GM12892 (cell line): ENCODE measurements at regions not wholly inside any gene's neighbourhood (a gene's known extent, or its start where the extent isn't known, plus 50 kb on each side); places are given as distances from the start of the nearest gene placed in this dataset.

Experiments
- DNase-seq: peaks from one replicate; pipeline ENCODE4 v3.0.0; 2011; ENCODE audit not compliant: insufficient read length
- FAIRE-seq: peaks from 2 replicates; lab custom pipeline; 2011; peaks lifted over from hg19 to GRCh38; lab: Jason Lieb, UNC
- POLR2A ChIP-seq: IDR thresholded peaks from 2 replicates; pipeline ENCODE4 v1.6.1; 2011; ENCODE audit warnings: low read depth, low read length, control low read depth
- POLR2AphosphoS5 ChIP-seq: IDR thresholded peaks from 2 replicates; pipeline ENCODE4 v1.6.1; 2011; ENCODE audit warnings: low read depth, low read length, control low read depth
- TAF1 ChIP-seq: IDR thresholded peaks from 2 replicates; pipeline ENCODE4 v1.6.1; 2011; ENCODE audit warnings: low read depth, mild to moderate bottlenecking, control low read depth, low read length, borderline replicate concordance

DNA sequence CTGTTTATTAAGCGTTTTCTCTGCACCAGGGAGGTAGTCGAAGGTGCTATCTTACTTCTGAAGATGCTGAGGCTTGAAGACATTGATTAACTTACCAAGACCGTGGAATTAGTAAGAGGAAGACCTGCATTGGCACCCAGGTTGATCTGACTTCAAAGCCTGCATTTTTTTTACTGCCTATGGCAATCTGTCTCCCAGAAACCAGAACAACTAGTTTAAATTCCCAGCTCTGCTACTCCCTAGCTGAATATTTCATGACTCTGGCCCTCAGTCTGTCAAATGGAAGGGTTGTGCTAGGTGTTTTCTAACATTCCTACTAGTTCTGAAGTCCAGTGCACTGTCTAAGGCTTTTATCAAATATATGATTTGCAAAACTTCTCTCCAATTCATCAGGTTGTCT is 52.0 kb upstream of the GRAMD1B start:
- FAIRE-seq = peak; percentile 40
- no peak for DNase-seq
- TF ChIP-seq POLR2A (no peak), TAF1 (no peak), POLR2AphosphoS5 (no peak)

DNA sequence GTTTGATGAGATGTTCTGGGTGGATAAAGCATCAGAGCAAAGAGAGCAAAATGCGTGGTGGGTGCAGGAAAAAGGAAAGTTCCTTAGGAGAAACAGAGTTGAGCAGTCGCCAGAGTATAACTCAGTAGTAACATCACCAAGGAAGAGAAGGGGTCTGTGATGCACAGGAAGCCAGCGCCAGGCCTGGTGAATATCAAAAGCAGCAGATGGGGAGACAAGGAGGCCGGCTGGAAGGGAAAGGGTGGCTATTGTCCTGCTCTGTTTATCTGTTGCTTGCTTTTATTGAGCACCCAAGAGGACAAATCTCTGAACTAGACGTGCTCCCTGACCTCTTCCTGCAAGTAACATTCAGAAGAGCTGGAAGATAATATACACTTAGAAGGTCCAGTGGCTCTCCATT is 52.7 kb upstream of the GRAMD1B start:
- TF ChIP-seq TAF1 = no peak
- no peak for TF ChIP-seq POLR2AphosphoS5
- TF ChIP-seq POLR2A = no peak
- no peak for DNase-seq
- peak; percentile 90 for FAIRE-seq

DNA sequence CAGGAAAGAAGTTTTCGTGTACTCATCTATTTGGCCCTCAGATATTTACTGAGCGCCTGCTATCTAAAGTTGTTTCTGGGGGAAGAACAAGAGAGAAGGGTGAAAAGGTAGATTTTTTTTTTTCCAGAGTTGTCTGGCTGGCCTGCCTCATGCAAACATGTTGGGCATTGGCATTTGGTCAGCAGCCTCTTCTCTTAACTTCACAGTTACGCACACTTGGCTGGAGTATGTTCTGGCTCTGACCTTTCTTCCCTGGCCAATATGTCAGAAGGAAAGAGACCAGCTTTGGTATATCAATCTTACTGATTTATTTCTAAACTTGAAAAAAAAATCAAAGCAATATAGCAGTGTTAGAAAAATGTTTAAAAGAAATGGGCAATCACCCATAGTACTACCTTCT is 54.2 kb upstream of the GRAMD1B start:
- TF ChIP-seq POLR2A (no peak), TAF1 (no peak), POLR2AphosphoS5 (no peak)
- FAIRE-seq (no peak), DNase-seq (no peak)

DNA sequence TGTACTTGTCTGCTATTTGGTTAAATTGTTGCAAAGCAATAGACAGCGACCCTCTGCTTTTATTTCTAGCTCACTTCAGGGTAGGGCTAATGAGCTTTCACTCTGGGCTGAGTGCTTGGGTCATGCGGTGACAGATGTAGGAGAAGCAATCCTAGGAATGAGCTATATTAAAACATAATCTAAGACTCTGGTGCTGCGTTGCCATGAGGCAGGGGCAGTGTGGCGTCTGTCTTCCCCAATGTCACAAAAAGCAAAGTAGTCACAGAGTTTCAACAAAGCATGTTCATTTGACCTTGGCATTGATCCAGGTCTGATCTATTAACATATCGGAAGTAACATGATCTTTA is 55.5 kb upstream of the GRAMD1B start:
- FAIRE-seq = peak; percentile 70
- TF ChIP-seq TAF1 = no peak
- no peak for TF ChIP-seq POLR2A
- no peak for TF ChIP-seq POLR2AphosphoS5
- no peak for DNase-seq

DNA sequence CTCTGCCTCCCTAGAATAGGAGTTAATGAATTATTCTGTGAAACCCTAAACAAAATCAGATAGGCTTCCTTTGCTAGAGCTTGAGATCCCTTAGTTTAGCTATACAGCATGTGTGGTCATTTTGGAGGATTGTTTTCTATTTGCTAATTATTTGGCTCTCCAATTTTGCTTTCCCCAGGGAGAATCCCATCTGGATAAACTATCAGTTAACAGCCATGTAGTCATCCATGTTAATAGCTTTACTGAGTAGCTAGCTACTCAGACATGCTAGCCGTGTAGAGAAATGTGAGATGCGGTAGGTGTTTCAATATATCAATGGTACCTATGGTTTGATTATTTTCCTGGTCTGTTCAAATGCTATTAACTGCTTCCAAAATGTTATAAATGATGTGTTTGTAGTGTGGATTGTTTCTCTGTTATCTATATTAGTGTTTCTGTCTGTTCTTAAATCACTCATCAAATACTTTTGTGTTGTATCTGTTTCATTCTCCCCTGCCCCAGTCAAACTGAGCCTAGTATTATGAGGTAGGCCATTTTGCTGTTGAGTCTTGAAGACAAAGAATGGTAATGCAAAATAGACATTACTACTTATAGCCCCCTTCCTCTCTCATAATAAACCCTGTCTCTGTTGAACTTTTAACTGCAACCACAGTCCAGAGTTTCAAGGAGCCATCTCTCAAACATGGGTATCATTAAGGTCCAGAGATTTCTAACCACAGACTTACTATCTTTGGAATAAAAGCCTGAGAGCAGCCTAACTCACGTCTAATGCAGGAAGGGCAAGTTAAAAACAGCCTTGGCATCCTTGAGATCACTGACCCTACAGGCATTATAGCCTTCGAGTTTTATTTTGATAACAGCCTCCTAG is 56.1 kb upstream of the GRAMD1B start:
- TF ChIP-seq TAF1 (no peak), POLR2AphosphoS5 (no peak), POLR2A (no peak)
- DNase-seq = no peak
- peak; percentile 76 for FAIRE-seq

DNA sequence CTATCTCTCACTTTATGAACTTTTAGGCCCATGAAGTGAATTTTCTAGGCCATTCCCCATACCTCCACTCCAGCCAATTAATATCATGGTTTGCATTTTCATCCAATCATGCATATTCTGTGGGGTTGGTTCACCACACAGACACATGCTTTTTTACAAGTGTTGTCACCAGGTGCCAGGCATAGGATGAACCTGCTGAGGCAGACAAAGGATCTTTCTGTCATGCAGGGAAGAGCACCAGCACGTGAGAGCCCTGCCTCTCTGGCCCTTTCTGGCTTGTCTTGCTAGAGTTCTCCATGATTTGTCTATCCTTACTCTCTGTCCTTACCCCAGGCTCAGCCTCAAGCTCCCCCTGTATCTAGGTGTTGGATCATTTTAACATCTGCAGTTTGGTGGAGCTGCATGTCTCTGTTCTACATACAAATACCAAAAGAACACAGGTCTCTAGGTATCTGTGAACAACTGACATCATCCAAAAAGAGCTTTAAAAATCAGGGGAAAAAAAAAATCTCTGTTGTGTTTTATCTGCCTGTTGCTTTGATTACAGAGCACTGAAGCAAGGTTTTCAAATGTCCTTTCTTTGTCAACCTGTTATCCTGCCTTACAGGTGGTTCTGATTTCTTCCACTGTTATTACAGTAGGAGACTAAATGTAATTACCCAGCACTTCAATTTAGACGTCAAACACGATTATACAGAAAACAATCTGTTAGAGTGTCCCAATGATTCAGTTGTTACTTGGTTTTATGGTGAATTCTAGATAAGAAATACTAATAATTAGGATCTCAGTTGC is 58.4 kb upstream of the GRAMD1B start:
- DNase-seq (no peak), FAIRE-seq (peak; percentile 58)
- TF ChIP-seq POLR2A (no peak), POLR2AphosphoS5 (no peak), TAF1 (no peak)

DNA sequence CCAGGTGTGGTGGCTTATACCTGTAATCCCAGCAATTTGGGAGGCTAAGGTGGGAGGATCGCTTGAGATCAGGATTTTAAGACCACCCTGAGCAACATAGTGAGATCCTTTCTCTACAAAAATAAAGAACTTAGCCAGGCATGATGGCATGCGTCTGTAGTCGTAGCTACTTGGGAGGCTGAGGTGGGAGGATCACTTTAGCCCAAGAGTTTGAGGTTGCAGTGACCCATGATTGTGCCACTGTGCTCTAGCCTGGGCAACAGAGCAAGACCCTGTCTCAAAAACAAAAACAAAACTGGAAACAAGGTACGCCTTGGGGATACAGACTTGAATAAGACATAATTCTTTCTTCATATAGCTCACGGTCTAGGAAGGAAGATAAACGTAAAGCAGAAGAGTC is 63.1 kb upstream of the GRAMD1B start:
- TF ChIP-seq TAF1 (no peak), POLR2A (no peak), POLR2AphosphoS5 (no peak)
- FAIRE-seq (peak; percentile 14), DNase-seq (no peak)

DNA sequence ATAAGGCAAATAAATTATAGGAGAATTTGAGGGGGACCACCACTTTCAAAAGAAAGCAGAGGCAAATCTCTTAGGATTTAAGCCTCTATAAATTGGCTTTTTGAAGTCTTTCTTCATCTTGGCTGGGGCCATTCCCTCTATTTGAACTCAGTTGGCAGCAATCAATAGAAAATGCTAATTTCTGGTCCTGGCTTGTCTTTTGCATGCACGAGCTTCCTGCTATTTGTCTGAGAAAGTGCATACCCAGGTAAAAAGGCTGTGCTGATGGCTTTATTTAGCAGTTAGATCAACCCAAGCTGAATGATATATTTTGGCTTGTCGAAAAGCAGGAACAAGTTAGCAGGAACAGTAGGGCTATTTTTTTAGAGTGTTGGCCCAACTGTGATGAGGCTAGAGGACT is 64.1 kb upstream of the GRAMD1B start:
- TF ChIP-seq TAF1 (no peak), POLR2AphosphoS5 (no peak), POLR2A (no peak)
- no peak for FAIRE-seq
- DNase-seq = no peak

DNA sequence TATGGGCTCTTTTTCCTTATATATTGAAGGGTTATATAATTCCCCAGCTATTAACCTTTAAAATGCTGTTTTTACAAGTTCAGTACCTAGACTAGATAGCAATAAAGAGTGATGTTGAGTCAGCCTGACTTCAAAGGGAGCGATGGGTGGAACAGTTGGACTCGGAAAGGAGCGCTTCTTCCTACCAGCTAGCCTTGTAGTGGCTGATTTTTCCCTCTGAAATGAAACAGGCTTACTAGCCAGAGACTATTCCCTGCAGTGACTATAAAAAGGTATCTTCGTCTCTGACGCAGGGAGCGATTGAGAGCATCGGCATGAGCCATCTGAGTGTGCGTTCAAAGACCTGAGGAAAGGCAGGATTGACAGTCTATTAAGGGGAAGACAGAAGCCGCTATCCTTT is 66.0 kb upstream of the GRAMD1B start:
- DNase-seq (no peak), FAIRE-seq (no peak)
- no peak for TF ChIP-seq POLR2A
- TF ChIP-seq POLR2AphosphoS5 = no peak
- TF ChIP-seq TAF1 = no peak

DNA sequence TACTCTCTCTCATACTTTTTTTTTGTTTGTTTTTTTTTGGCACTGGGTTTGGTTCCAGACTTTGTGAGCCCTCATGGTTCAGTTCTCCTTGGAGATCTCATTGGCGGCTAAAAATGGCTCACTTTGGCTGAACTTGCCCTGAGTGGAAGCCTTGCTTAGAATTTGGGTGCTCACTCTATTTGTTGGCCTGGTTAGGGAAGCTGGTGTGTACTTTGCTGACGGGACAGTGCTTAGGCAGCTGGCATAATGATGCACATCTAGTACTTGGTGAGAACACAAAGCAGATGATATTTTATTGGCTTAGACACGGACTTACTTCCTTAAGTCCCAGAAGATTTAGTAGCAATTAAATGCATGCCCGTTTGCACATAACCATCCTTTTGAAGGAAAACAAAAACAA is 66.5 kb upstream of the GRAMD1B start:
- FAIRE-seq (peak; percentile 30), DNase-seq (no peak)
- TF ChIP-seq POLR2A (no peak), TAF1 (no peak), POLR2AphosphoS5 (no peak)

DNA sequence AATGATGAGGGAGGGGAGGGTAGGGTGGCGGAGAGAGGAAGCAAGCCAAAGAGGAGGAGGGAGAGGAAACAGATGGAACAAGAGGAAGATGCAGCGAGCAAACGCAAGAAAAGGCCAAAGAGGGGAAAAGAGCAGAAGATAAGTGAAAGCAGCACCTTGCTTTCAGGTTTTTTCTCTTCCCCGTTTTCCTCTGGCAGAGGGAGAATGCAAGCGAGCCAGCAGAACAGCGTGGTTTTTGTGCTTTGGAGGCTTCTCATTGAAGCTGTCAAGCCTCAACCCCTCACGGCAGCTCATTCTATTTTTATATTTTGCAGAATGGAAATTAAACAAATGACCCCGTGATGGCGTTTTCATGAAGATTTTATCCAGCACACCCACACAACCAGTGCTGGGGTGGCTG is 67.1 kb upstream of the GRAMD1B start:
- DNase-seq (no peak), FAIRE-seq (peak; percentile 66)
- TF ChIP-seq POLR2A = no peak
- no peak for TF ChIP-seq POLR2AphosphoS5
- TF ChIP-seq TAF1 = no peak
